Hepatocyte (in vitro differentiated cells): ENCODE measurements at regions not wholly inside any gene's neighbourhood (a gene's known extent, or its start where the extent isn't known, plus 50 kb on each side); places are given as distances from the start of the nearest gene placed in this dataset.

Experiments
- CTCF ChIP-seq: fragments of 200-600 bp; sonication (generic); IDR thresholded peaks from 2 replicates; pipeline ENCODE4 v1.5.1; 2016; ENCODE audit warnings: antibody characterized with exemption, mild to moderate bottlenecking; ENCODE audit not compliant: poor library complexity
- EZH2 ChIP-seq: fragments of 200-600 bp; sonication (generic); IDR thresholded peaks from 2 replicates; pipeline ENCODE4 v1.6.1; 2016; ENCODE audit warnings: antibody characterized with exemption, mild to moderate bottlenecking, borderline replicate concordance
- EZH2phosphoT487 ChIP-seq: fragments of 200-600 bp; sonication (generic); IDR thresholded peaks from one replicate; pipeline ENCODE4 v1.6.1; 2018; ENCODE audit warnings: antibody characterized with exemption, mild to moderate bottlenecking, low read depth, moderate library complexity; ENCODE audit not compliant: unreplicated experiment, severe bottlenecking

- no peak for TF ChIP-seq CTCF
- TF ChIP-seq EZH2, result no peak
- no peak for TF ChIP-seq EZH2phosphoT487
Observed at GRCh38 chr6:100186552-100186951, 192.5 kb upstream of the MCHR2 start.
